Peyer's patch (tissue), 4 donors: ENCODE measurements at regions not wholly inside any gene's neighbourhood (a gene's known extent, or its start where the extent isn't known, plus 50 kb on each side); places are given as distances from the start of the nearest gene placed in this dataset.
"Not testable (repeated sequence)": the region's sequence is repeated elsewhere in the genome, so short reads cannot be mapped to it uniquely, and the experiment has no call there.

Experiments
- CTCF ChIP-seq, 6 experiments: fragments of 450-650 bp in 4 of 6; fragments of 200-600 bp in 2 of 6; sonication (generic) in 1 of 6; IDR thresholded peaks; one replicate each; pipeline ENCODE4 v1.5.1; 2017 to 2019; ENCODE audit warnings: antibody characterized with exemption in 6 of 6, mild to moderate bottlenecking in 3 of 6, moderate library complexity in 1 of 6
- POLR2A ChIP-seq, 2 donors: fragments of 450-650 bp; IDR thresholded peaks; one replicate each; pipeline ENCODE4 v1.5.1; 2017; ENCODE audit warnings: antibody characterized with exemption in 2 of 2, mild to moderate bottlenecking in 2 of 2, moderate library complexity in 2 of 2

GRCh38 chr6:60663199-60663598, 1622.8 kb downstream of the KHDRBS2 start:
- not testable (repeated sequence) for TF ChIP-seq CTCF, POLR2A (IDR thresholded peaks at IDR 0.05)
